ENCODE measurements at regions not wholly inside any gene's neighbourhood (a gene's known extent, or its start where the extent isn't known, plus 50 kb on each side); places are given as distances from the start of the nearest gene placed in this dataset.

DNA sequence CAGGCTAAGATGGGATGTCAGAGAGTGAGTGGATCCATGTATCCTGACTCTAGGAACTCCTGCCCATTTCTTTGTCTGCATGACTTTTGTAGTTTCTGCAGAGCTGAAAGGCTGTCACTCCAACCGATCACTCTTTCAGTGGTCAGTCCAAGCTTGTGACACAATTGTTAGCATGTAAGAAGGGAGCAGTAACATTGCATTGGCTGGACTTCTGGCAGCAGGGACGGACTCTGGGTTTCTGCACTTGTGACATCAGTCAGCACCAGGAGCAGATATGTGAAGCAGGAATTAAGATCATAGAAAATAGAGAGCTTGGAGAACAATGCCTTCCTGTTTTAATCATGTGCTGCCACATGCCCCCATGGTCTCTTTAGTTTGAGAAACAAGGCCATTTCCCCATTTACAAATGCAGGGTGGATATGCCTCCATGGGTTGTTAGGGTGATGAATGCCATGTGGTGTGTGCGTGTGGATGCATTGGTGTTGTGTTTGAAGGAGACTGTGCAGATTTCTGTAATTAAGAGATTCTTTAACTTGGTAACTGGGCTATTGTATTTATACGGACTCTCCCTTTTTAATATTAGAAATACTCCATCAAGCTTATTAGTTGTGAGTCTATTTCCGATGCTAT is 214.3 kb upstream of the EPHA4 start:
- DNase-seq (ENCODE audit: low read depth): no peak
- no peak for TF ChIP-seq MAX (IDR thresholded peaks at IDR 0.05; ENCODE audit: low read depth, low read length)
- TF ChIP-seq, protein P1, sequence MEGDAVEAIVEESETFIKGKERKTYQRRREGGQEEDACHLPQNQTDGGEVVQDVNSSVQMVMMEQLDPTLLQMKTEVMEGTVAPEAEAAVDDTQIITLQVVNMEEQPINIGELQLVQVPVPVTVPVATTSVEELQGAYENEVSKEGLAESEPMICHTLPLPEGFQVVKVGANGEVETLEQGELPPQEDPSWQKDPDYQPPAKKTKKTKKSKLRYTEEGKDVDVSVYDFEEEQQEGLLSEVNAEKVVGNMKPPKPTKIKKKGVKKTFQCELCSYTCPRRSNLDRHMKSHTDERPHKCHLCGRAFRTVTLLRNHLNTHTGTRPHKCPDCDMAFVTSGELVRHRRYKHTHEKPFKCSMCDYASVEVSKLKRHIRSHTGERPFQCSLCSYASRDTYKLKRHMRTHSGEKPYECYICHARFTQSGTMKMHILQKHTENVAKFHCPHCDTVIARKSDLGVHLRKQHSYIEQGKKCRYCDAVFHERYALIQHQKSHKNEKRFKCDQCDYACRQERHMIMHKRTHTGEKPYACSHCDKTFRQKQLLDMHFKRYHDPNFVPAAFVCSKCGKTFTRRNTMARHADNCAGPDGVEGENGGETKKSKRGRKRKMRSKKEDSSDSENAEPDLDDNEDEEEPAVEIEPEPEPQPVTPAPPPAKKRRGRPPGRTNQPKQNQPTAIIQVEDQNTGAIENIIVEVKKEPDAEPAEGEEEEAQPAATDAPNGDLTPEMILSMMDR (IDR thresholded peaks at IDR 0.05; ENCODE audit: low read depth, low read length): no peak
- TF ChIP-seq MYC (IDR thresholded peaks at IDR 0.05; ENCODE audit: low read depth, low read length): no peak
- no peak for TF ChIP-seq POLR2A (IDR thresholded peaks at IDR 0.05; ENCODE audit: extremely low read depth, insufficient read length)
- H3K4me3 ChIP-seq (ENCODE audit: low read depth, low read length): no peak overlapping the region

DNA sequence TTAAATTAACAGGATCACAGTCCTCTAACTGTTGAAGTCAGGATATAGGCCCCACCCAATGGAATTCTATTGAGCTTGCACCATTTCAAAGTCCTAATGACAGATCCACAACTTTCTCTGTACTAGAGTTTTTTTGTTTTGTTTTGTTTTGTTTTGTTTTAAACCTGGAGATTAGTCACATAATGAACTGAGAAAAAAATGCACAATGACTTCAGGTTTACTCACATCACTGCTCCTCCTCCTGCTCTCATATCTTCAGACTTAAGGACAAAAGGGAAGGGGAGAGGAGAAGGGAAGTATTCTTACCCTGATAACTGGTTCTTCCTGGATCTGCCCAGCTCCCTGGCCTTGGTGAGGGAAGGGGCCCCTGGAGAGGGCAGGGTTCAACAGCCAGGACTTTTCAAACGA is 208.2 kb upstream of the EPHA4 start:
- no peak for TF ChIP-seq MAX (IDR thresholded peaks at IDR 0.05; ENCODE audit: low read depth, low read length)
- no peak for TF ChIP-seq POLR2A (IDR thresholded peaks at IDR 0.05; ENCODE audit: extremely low read depth, insufficient read length)
- TF ChIP-seq, protein P1 (IDR thresholded peaks at IDR 0.05; ENCODE audit: low read depth, low read length): no peak
- no peak for TF ChIP-seq MYC (IDR thresholded peaks at IDR 0.05; ENCODE audit: low read depth, low read length)
- DNase-seq (ENCODE audit: low read depth): no peak
- H3K4me3 ChIP-seq (ENCODE audit: low read depth, low read length): no peak overlapping the region

DNA sequence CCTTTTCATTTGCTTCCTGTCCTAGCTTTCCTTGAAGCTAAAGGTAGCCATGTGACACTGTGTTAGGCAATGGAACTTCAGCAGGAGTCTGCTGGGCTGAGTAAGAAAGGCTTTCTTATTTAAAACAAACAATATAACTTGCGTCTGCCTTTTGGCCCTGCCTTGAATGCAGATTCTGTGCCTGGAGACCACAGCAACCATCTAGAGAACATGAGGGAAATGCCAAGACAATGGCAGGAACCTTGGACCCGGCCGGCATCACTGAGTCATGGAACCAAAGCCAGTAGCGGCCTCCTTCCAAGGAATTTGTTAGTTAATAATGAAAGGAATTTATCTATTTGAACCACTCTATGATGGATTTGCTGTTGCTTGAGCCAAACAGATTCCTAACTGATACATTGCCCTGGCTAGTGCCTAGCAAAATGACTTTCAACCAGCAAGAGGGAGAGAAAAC is 207.5 kb upstream of the EPHA4 start:
- TF ChIP-seq, protein P1 (IDR thresholded peaks at IDR 0.05; ENCODE audit: low read depth, low read length): no peak
- no peak for TF ChIP-seq MAX (IDR thresholded peaks at IDR 0.05; ENCODE audit: low read depth, low read length)
- TF ChIP-seq POLR2A (IDR thresholded peaks at IDR 0.05; ENCODE audit: extremely low read depth, insufficient read length): no peak
- TF ChIP-seq MYC (IDR thresholded peaks at IDR 0.05; ENCODE audit: low read depth, low read length): no peak
- no peak overlapping the region for H3K4me3 ChIP-seq (ENCODE audit: low read depth, low read length)
- no peak for DNase-seq (ENCODE audit: low read depth)

DNA sequence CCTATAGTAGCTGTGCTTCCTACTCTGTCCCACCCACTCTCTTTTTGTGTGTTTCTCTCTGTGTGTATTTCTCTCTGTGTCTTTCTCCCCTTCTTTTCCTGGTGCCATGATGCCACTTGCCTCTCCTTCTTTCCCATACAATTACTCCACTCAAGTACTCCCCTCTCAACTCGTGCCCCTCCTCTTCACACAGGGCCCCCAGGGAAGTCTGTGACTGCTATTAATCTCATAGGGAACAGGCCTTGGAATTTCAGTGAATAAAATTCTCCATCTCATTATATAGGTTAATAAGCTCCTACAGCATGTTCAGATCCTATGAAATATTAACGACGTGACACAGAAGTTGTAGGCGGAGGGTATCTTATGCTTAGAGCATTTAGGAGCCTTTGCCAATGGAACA is 205.9 kb upstream of the EPHA4 start:
- no peak overlapping the region for H3K4me3 ChIP-seq (ENCODE audit: low read depth, low read length)
- no peak for DNase-seq (ENCODE audit: low read depth)
- no peak for TF ChIP-seq MAX (IDR thresholded peaks at IDR 0.05; ENCODE audit: low read depth, low read length)
- TF ChIP-seq MYC (IDR thresholded peaks at IDR 0.05; ENCODE audit: low read depth, low read length): no peak
- TF ChIP-seq, protein P1 (IDR thresholded peaks at IDR 0.05; ENCODE audit: low read depth, low read length): no peak
- TF ChIP-seq POLR2A (IDR thresholded peaks at IDR 0.05; ENCODE audit: extremely low read depth, insufficient read length): no peak

GRCh38 chr2:221777119-221777518 is 205.0 kb upstream of the EPHA4 start:
- TF ChIP-seq POLR2A (IDR thresholded peaks at IDR 0.05; ENCODE audit: extremely low read depth, insufficient read length): no peak
- TF ChIP-seq MAX (IDR thresholded peaks at IDR 0.05; ENCODE audit: low read depth, low read length): no peak
- TF ChIP-seq MYC (IDR thresholded peaks at IDR 0.05; ENCODE audit: low read depth, low read length): no peak
- TF ChIP-seq, protein P1 (IDR thresholded peaks at IDR 0.05; ENCODE audit: low read depth, low read length): no peak
- DNase-seq (ENCODE audit: low read depth): no peak
- H3K4me3 ChIP-seq (ENCODE audit: low read depth, low read length): no peak overlapping the region
